ENCODE measurements at regions not wholly inside any gene's neighbourhood (a gene's known extent, or its start where the extent isn't known, plus 50 kb on each side); places are given as distances from the start of the nearest gene placed in this dataset.

DNA sequence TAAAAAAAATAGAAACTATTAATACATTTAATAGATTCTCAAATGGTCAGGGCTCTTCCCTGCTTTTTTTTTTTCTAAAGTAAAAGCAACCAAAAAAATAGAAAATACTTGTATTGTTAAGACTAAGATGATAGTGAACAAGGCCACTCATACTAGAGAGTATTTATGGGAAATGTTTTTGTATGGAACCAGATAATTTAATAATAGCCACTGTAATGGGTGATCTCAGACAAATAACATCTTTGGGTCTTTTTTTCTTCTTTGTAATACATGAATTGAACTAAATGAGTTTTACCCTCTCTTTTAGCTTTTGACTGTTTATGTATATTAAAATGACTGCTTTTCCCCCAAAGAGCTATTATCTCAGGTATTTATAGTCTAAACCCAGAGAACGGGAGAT, 92.1 kb upstream of the ELOVL6 start:
- WGBS = 86% methylated on average over 1 of the region's 1 CpG
- no peaks in the 10 kb centered on the region for H3K9me3 ChIP-seq (ENCODE audit: control insufficient read depth in 4 of 4, low read length in 3 of 4)

DNA sequence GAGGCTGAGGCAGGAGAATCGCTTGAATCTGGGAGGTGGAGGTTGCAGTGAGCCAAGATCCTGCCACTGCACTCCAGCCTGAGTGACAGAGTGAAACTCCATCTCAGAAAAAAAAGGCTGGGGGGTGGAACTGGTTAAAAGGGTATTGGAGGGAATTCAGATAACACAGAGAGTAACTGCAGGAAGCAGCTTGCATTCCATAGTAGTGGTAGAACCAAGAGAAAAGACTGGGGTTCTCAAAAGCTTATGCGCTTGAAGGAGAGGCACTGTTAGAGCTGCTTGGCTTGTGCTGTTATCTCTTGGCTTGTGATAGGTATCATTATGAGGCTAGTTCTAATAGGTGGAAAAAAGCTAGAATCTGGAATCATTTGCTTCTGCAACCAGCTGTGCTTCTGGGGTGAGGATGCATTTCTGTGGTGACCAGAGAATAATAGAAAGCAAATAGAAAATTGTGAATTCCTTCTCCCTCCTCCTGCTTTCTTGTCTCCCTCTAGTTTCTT, 91.2 kb upstream of the ELOVL6 start:
- no peaks in the 10 kb centered on the region for H3K27me3 ChIP-seq (ENCODE audit: control insufficient read depth in 4 of 4, insufficient read depth in 4 of 4, low read length in 3 of 4)
- H3K4me3 ChIP-seq (ENCODE audit: low read depth in 1 of 3, low read length in 3 of 3) = no peak overlapping the region
- no peak overlapping the region for H3K9ac ChIP-seq (ENCODE audit: low read depth in 1 of 2, low read length in 2 of 2)
- no peak for TF ChIP-seq GABPA (IDR thresholded peaks at IDR 0.05 in 1 of 2, conservative IDR thresholded peaks at IDR 0.05 in 1 of 2)
- TF ChIP-seq, protein P1, sequence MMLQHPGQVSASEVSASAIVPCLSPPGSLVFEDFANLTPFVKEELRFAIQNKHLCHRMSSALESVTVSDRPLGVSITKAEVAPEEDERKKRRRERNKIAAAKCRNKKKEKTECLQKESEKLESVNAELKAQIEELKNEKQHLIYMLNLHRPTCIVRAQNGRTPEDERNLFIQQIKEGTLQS (IDR thresholded peaks at IDR 0.05) = no peak
- no peak overlapping the region for H3K27ac ChIP-seq (ENCODE audit: low read depth in 1 of 2, low read length in 2 of 2)
- no peaks in the 10 kb centered on the region for H3K4me1 ChIP-seq (ENCODE audit: control insufficient read depth in 4 of 4, insufficient read depth in 4 of 4, low read length in 3 of 4)
- no peaks in the 10 kb centered on the region for H3K36me3 ChIP-seq (ENCODE audit: control insufficient read depth in 4 of 4, insufficient read depth in 3 of 4, low read depth in 1 of 4, low read length in 3 of 4)
- DNase-seq (ENCODE audit: low spot score) = no peak
- WGBS = 93% methylated on average over 2 of the region's 2 CpGs
- no peaks in the 10 kb centered on the region for H3K9me3 ChIP-seq (ENCODE audit: control insufficient read depth in 4 of 4, low read length in 3 of 4)

More for the DNA sequence above, 92.1 kb upstream of the ELOVL6 start:
- Histone ChIP-seq H3K4me3 (ENCODE audit: low read depth in 1 of 3, low read length in 3 of 3) (no peak overlapping the region), H3K27ac (ENCODE audit: low read depth in 1 of 2, low read length in 2 of 2) (no peak overlapping the region), H3K27me3 (ENCODE audit: control insufficient read depth in 4 of 4, insufficient read depth in 4 of 4, low read length in 3 of 4) (no peaks in the 10 kb centered on the region), H3K36me3 (ENCODE audit: control insufficient read depth in 4 of 4, insufficient read depth in 3 of 4, low read depth in 1 of 4, low read length in 3 of 4) (no peaks in the 10 kb centered on the region), H3K4me1 (ENCODE audit: control insufficient read depth in 4 of 4, insufficient read depth in 4 of 4, low read length in 3 of 4) (no peaks in the 10 kb centered on the region), H3K9ac (ENCODE audit: low read depth in 1 of 2, low read length in 2 of 2) (no peak overlapping the region)
- DNase-seq (ENCODE audit: low spot score) = no peak
- TF ChIP-seq, protein P2, sequence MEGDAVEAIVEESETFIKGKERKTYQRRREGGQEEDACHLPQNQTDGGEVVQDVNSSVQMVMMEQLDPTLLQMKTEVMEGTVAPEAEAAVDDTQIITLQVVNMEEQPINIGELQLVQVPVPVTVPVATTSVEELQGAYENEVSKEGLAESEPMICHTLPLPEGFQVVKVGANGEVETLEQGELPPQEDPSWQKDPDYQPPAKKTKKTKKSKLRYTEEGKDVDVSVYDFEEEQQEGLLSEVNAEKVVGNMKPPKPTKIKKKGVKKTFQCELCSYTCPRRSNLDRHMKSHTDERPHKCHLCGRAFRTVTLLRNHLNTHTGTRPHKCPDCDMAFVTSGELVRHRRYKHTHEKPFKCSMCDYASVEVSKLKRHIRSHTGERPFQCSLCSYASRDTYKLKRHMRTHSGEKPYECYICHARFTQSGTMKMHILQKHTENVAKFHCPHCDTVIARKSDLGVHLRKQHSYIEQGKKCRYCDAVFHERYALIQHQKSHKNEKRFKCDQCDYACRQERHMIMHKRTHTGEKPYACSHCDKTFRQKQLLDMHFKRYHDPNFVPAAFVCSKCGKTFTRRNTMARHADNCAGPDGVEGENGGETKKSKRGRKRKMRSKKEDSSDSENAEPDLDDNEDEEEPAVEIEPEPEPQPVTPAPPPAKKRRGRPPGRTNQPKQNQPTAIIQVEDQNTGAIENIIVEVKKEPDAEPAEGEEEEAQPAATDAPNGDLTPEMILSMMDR (IDR thresholded peaks at IDR 0.05; ENCODE audit: low read depth, low read length, missing input control) = no peak
- TF ChIP-seq NR2F2 (IDR thresholded peaks at IDR 0.05) = no peak
- TF ChIP-seq, protein P3, sequence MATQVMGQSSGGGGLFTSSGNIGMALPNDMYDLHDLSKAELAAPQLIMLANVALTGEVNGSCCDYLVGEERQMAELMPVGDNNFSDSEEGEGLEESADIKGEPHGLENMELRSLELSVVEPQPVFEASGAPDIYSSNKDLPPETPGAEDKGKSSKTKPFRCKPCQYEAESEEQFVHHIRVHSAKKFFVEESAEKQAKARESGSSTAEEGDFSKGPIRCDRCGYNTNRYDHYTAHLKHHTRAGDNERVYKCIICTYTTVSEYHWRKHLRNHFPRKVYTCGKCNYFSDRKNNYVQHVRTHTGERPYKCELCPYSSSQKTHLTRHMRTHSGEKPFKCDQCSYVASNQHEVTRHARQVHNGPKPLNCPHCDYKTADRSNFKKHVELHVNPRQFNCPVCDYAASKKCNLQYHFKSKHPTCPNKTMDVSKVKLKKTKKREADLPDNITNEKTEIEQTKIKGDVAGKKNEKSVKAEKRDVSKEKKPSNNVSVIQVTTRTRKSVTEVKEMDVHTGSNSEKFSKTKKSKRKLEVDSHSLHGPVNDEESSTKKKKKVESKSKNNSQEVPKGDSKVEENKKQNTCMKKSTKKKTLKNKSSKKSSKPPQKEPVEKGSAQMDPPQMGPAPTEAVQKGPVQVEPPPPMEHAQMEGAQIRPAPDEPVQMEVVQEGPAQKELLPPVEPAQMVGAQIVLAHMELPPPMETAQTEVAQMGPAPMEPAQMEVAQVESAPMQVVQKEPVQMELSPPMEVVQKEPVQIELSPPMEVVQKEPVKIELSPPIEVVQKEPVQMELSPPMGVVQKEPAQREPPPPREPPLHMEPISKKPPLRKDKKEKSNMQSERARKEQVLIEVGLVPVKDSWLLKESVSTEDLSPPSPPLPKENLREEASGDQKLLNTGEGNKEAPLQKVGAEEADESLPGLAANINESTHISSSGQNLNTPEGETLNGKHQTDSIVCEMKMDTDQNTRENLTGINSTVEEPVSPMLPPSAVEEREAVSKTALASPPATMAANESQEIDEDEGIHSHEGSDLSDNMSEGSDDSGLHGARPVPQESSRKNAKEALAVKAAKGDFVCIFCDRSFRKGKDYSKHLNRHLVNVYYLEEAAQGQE (IDR thresholded peaks at IDR 0.05) = no peak
- no peak for TF ChIP-seq RXRA (IDR thresholded peaks at IDR 0.05)
- TF ChIP-seq, protein P4, sequence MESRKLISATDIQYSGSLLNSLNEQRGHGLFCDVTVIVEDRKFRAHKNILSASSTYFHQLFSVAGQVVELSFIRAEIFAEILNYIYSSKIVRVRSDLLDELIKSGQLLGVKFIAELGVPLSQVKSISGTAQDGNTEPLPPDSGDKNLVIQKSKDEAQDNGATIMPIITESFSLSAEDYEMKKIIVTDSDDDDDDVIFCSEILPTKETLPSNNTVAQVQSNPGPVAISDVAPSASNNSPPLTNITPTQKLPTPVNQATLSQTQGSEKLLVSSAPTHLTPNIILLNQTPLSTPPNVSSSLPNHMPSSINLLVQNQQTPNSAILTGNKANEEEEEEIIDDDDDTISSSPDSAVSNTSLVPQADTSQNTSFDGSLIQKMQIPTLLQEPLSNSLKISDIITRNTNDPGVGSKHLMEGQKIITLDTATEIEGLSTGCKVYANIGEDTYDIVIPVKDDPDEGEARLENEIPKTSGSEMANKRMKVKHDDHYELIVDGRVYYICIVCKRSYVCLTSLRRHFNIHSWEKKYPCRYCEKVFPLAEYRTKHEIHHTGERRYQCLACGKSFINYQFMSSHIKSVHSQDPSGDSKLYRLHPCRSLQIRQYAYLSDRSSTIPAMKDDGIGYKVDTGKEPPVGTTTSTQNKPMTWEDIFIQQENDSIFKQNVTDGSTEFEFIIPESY (IDR thresholded peaks at IDR 0.05) = no peak
- TF ChIP-seq HNF4A (conservative IDR thresholded peaks at IDR 0.05) = no peak
- no peak for TF ChIP-seq RAD21 (IDR thresholded peaks at IDR 0.05)
- no peak for TF ChIP-seq JUND (IDR thresholded peaks at IDR 0.05)

Measured in liver (tissue), 8 donors.